ENCODE measurements at regions not wholly inside any gene's neighbourhood (a gene's known extent, or its start where the extent isn't known, plus 50 kb on each side); places are given as distances from the start of the nearest gene placed in this dataset.

- DNase-seq: no peak
Measured at GRCh38 chr17:77763575-77763974, 194.9 kb upstream of the TNRC6C start.

- DNase-seq: no peak
Measured at GRCh38 chr17:77765292-77765691, 193.2 kb upstream of the TNRC6C start.

- DNase-seq: no peak
Measured at GRCh38 chr17:77767148-77767547, 191.4 kb upstream of the TNRC6C start.

GRCh38 chr17:77768248-77768852, 190.2 kb upstream of the TNRC6C start:
- DNase-seq: no peak

DNA sequence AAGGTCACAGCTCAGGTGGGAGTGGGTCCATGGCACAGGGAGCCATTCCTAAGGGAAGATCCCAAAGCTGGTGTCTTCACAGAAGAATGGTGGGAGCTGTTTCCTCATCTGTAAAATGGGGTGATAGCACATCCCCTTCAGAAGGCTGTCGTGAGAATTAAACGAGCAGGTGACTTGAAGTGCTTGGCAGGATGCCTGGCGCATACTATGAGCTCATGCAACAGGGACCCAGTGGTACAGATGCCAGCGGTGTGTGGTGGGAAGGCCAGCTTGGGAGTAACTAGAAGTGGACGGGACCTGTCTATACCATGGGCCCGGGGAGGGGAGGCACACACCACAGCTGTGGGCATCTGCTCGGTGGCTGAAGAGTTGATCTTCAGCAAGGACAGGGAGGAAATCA, 189.3 kb upstream of the TNRC6C start:
- no peak for DNase-seq

- DNase-seq: no peak
Measured at GRCh38 chr17:77769762-77770161, 188.7 kb upstream of the TNRC6C start.

DNA sequence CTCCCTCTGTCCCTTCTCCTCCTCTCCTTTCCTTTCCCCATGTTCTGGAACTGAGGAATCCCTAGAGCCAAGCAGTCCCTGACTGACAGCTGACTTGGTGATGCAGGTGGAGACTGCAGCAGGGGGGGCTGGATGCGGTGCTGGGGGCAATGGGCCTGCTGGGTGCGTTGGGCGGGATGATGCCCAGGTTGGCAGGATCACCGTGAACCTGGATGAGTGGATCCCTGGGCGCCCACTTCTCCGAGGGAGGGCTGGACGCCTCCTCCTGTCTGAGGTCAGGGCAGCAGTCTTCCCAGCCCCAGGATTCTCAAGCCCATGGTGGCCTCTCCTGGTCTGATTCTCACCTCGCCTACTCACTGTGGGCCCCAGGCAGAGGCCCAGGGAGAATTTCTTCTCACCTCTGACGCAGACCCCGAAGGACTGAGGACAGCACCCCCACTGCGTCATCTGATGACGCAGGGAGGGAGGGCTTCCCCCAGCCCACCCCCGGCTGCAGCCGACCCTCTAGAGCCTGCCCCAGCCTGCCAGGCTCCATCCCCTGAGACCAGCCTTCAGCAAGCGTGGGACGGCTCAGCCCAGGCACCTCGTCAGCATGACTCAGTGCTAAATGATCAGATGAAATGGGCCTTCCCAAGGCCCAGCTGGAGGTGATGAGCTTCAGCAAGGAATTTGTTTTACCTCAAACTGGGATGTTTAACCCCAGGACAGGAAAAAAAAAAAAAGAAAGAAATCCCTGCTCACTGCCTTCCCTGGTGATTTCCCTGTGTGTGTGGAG, 188.0 kb upstream of the TNRC6C start:
- DNase-seq: no peak

- no peak for DNase-seq
Measured at GRCh38 chr17:77771145-77771544, 187.4 kb upstream of the TNRC6C start.

DNA sequence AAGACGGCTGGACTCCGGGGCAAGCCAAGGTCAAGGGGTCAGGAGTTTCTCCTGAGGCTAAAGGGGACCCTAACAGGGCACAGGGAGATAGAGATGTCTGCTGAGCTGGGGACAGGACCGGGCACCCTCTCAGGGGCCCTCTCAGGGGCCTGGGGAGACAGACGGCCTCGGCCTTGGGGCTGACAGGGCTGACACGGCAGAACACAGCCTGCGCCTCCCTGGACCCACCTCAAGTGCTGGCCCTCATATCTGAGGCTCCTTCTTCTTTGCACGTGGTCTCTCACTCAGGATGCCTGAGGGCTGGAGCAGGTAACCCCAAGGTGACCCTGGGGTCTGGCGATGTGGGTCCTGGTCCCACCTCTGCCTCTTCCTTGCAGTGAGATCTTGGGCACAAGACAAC, 186.9 kb upstream of the TNRC6C start:
- no peak for DNase-seq

GRCh38 chr17:77771998-77772397, 186.5 kb upstream of the TNRC6C start:
- DNase-seq: no peak

DNA sequence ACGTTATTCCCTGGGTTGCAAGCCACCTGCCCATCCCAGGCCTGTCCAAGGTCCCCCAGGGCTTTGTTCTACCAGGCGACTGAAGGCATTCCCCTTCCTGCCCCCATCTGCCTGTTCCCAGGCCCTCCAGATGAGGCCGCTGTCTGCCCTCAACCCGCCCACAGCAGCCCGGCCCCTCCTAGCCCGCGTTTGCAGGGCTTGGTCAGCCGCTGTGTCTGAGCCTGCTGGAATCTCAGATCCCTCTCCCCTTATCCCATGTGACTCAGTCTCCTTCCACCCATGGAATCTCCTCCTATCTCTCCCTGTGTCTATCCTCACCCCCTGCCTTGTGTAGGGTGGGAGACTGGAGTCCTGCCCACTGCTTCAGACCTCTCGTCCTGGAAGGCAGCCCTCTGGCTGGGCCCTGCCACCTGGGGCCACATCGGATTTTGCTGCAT, 186.0 kb upstream of the TNRC6C start:
- DNase-seq: peak; percentile 55

- DNase-seq: no peak
Measured at GRCh38 chr17:77772899-77773358, 185.6 kb upstream of the TNRC6C start.

- DNase-seq: peak; percentile 68
Measured at GRCh38 chr17:77774182-77774581, 184.3 kb upstream of the TNRC6C start.

- DNase-seq: no peak
Measured at GRCh38 chr17:77778636-77779489, 179.6 kb upstream of the TNRC6C start.

DNA sequence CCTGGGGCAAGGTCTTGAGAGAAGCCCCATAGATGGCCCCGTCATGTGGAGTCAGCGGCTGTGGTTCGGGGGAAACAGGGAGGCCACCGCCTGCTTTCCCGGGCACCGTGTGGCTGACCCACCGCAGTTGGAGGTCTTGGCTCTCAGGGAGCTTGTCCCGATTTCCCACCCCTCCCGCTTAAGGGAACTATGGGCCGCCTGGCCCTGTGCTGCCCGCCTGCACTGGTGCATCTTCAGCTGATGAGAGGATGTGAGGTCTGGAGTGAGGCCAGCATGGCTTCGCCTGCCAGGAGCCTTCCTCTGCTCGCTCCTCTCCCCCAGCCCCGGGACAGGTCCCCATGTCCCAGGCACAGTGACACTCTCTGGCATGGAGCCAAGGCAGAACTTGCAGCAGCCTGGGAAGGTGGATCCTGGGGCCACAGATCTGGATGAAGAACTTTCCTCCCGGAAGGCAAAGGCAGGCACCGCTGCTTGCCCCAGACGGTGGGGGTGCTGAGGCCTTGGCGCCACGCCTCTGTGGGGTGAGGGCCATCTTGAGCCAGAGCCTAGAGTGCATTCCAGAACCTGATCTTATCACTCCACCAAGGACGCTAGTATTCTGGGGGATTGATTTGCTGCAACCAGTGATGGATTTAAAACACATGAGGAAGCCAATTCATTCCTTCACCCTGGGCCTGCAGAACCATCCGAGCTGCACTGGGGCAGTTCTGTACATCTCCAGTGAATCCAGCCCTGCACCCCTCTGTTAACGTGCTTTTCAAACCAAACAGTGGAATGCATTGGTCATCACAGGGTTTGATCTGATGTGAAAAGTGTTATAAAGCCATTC, 178.6 kb upstream of the TNRC6C start:
- DNase-seq: no peak

- no peak for DNase-seq
Measured at GRCh38 chr17:77781536-77781935, 177.0 kb upstream of the TNRC6C start.

GRCh38 chr17:77782201-77782600, 176.3 kb upstream of the TNRC6C start:
- DNase-seq: no peak

DNA sequence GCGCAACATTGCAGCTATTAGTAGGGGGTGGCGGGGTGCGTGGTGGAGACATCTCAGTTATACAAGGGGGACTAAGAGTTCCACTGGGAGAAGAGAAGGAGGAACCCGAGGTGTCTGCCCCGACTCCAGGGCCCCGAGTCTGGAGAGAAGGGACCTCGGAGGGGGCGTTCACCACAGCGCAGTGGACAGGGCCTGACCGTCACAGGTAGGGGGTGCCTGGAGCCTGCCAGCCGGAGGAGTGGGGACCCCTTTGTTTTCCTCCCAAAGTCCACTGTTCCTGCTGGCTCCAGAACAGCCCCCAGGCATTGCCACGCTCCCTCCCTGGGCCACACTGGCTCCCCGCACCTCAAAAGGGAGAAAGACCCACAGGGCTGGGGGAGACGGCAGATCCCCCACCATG, 175.9 kb upstream of the TNRC6C start:
- no peak for DNase-seq

- no peak for DNase-seq
Measured at GRCh38 chr17:77783991-77784820, 174.3 kb upstream of the TNRC6C start.

DNA sequence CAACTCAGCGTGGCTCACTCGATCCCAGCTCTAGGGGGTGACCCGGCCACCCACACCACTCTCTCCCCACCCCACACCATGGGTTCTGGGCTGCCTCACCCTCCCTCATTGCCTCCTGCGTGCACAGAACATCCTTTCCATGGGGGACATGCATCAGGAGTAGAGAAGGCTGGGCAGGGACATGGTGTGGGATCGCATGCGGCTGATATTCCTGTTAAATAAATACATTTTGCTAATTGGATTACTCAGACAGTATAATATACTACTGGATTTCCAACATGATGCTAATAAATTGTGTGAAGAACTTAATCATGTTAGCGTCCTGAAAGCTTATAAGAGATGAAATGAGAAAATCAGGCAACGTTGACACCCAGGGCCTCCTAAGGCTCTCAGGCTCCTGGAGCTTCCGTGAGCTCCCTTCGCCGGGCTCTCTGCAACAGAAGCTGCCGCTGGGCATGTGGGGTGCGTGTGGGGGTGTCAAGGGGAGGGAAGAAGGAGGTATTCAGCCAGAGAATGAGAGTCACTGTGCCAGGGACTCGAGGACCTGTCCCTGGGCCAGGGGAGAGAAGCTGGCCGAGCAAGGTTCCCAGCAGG, 173.1 kb upstream of the TNRC6C start:
- no peak for DNase-seq

DNA sequence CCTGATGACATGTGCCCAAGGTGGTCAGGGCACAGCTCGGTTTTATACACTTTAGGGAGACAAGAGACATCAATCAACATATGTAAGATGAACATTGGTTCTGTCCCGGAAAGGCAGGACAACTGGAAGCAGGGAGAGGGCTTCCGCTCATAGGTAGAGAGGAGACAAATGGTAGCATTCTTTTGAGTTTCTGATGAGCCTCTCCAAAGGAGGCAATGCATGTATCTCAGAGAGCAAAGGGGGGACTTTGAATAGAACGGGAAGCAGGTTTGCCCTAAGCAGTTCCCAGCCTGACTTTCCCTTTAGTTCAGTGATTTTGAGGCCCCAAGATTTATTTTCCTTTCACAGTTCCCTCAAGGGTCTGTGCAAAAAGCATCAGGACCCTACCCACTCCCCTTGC, 172.4 kb upstream of the TNRC6C start:
- DNase-seq: no peak
